NB4 (cell line): ENCODE measurements at regions not wholly inside any gene's neighbourhood (a gene's known extent, or its start where the extent isn't known, plus 50 kb on each side); places are given as distances from the start of the nearest gene placed in this dataset.

ENCODE experiments used
- DNase-seq: peaks from one replicate; pipeline ENCODE4 v3.0.0; 2010; ENCODE audit warnings: low read depth
- H3K4me3 ChIP-seq: one replicate; pipeline ENCODE4 v1.5.1; 2011; ENCODE audit warnings: mild to moderate bottlenecking, low read depth, low read length, moderate library complexity
- MYC ChIP-seq: IDR thresholded peaks from 2 replicates; pipeline ENCODE4 v1.6.1; 2011; ENCODE audit warnings: low read depth, low read length
- POLR2A ChIP-seq: IDR thresholded peaks from 2 replicates; pipeline ENCODE4 v1.6.1; 2011; ENCODE audit warnings: mild to moderate bottlenecking; ENCODE audit not compliant: insufficient read length; ENCODE audit errors: extremely low read depth
- TF ChIP-seq, protein P1 (sequence below): IDR thresholded peaks from one replicate; pipeline ENCODE4 v1.5.1; 2012; ENCODE audit warnings: low read depth, low read length
- TF ChIP-seq, protein P2 (sequence below): IDR thresholded peaks from 2 replicates; pipeline ENCODE4 v1.6.1; 2011; ENCODE audit warnings: low read depth, low read length

DNA sequence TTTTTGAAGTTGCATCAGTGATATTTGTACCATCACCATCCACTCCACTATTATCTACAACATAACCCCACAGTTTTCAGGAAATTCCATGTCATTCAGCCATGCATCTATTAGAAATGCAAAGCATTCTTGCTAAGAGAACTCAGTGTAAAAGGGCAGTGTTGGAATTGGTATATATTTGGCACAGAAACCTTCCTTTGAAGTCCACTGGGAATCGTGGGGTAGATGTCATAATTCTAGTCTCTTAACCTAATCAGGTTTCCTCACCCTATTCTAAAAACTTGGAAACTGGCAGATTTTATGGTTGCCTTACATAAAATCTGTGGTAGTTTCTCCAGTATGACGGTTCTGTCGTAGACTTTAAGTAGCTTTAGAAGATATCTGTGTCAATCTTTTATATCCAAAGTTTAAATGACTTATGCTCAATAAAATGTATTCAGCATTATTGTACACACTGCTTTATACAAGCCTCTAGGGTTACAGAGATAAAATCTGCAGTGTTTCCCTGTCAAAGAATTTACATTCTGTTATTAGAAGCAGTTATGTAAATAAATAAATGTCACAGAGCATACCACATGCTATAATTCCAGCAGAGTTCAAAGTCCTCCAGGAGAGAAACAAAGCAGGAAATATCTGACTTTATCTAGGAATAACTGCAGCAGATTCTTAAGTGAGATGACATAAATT, 704.4 kb upstream of the CELF2 start:
- H3K4me3 ChIP-seq: no peak overlapping the region
- DNase-seq: no peak
- TF ChIP-seq POLR2A (no peak), MYC (no peak)
- TF ChIP-seq, protein P1, sequence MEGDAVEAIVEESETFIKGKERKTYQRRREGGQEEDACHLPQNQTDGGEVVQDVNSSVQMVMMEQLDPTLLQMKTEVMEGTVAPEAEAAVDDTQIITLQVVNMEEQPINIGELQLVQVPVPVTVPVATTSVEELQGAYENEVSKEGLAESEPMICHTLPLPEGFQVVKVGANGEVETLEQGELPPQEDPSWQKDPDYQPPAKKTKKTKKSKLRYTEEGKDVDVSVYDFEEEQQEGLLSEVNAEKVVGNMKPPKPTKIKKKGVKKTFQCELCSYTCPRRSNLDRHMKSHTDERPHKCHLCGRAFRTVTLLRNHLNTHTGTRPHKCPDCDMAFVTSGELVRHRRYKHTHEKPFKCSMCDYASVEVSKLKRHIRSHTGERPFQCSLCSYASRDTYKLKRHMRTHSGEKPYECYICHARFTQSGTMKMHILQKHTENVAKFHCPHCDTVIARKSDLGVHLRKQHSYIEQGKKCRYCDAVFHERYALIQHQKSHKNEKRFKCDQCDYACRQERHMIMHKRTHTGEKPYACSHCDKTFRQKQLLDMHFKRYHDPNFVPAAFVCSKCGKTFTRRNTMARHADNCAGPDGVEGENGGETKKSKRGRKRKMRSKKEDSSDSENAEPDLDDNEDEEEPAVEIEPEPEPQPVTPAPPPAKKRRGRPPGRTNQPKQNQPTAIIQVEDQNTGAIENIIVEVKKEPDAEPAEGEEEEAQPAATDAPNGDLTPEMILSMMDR: no peak
- TF ChIP-seq, protein P2, sequence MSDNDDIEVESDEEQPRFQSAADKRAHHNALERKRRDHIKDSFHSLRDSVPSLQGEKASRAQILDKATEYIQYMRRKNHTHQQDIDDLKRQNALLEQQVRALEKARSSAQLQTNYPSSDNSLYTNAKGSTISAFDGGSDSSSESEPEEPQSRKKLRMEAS: no peak

DNA sequence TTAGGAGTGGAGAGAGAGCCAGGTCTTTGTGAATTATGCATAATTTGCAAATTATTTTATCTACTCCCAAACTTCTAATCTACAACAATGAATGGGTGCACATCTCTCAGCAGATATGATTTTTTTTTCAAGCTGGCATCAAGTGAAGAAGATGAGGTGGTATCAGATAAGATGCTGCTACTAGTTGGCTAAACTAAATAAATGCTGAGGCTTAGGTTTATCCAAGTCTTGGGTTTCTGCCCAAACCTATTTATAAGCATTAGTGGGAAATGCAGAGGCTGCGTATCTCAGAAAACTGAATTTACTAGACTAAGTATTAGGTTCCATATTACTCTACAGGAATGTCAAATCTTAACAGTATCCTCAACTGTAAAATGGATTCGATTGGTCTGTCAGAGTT, 703.0 kb upstream of the CELF2 start:
- TF ChIP-seq POLR2A (no peak), MYC (no peak)
- TF ChIP-seq, protein P1: no peak
- no peak overlapping the region for H3K4me3 ChIP-seq
- no peak for DNase-seq

DNA sequence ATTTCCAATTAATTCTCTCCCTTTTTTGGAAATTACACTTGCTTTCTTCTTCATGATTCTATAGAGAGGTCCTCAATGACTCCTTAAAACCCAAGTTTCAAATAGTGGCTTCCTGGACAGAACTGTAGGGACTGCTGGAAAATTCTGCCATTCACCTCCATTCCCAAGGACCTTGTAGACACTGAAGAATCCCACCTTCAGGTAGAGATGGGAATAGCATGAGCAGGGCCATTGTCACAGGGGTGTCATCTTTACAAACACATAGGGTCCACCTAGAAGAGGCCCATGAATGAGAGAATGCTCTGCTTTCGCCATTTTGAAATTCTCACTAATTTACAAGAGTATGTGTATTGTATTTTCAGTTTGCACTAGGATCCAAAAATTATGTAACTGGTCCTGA, 701.7 kb upstream of the CELF2 start:
- no peak for TF ChIP-seq MYC
- TF ChIP-seq, protein P2: no peak
- TF ChIP-seq, protein P1: no peak
- TF ChIP-seq POLR2A: no peak
- H3K4me3 ChIP-seq: no peak overlapping the region
- no peak for DNase-seq

DNA sequence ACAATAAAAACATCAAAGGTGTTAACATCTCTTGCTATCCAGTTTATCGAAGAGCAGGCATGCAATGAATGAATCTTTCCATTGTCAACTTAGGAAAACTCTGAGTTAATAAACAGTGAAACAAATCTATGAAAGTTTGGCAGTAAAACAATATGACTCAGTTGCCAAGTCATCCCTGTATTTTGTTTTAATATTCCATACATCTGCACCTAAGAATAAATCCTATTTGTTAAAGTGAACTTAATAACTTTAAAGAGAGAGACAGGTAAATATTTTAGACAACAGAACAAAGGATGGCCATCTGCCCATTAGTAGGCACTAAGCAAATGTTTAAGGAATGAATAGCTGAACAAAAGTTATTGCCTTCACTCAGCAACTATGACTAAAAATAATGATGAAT, 700.5 kb upstream of the CELF2 start:
- DNase-seq: no peak

DNA sequence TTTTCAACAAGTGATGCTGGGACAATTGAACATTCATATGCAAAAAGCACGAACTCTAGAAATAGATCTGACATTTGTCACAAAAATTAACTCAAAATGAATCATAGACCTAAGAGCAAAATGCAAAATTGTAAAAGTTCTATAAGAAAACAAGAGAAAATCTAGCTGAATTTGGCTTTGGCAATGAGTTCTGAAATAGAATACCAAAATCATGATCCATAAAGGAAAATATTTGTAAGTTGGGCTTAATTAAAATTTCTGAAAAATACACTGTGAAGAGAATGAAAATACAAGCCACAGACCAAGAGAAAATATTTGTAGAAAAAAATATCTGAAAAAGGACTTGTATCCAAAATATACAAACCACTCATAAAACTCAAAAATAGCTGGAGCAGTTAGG, 698.8 kb upstream of the CELF2 start:
- no peak for DNase-seq
- TF ChIP-seq POLR2A (no peak), MYC (no peak)
- TF ChIP-seq, protein P1: no peak
- TF ChIP-seq, protein P2: no peak
- no peak overlapping the region for H3K4me3 ChIP-seq

More for the DNA sequence above, 700.5 kb upstream of the CELF2 start:
- TF ChIP-seq POLR2A (no peak), MYC (no peak)
- TF ChIP-seq, protein P1: no peak
- TF ChIP-seq, protein P2: no peak
- no peak overlapping the region for H3K4me3 ChIP-seq

DNA sequence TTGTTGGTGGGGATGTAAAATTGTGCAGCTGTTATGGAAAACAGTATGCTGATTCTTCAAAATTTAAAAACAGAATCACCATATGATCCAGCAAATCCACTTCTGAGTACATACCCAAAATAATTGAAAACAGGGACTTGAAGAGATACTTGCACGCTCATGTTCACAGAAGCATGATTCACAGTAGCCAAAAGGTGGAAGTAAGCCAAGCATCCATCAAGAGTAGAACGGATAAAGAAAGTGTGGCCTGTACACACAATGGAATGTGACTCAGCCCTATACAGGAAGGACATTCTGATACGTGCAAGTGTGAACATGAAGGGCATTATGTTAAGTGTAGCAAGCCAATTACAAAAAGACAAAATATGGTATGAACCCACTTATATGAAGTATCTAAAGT, 696.7 kb upstream of the CELF2 start:
- no peak overlapping the region for H3K4me3 ChIP-seq
- TF ChIP-seq POLR2A: no peak
- TF ChIP-seq, protein P2: no peak
- TF ChIP-seq, protein P1: no peak
- no peak for TF ChIP-seq MYC
- no peak for DNase-seq
